ENCODE measurements at regions not wholly inside any gene's neighbourhood (a gene's known extent, or its start where the extent isn't known, plus 50 kb on each side); places are given as distances from the start of the nearest gene placed in this dataset.
A peak's percentile ranks its signal among the peaks of the same experiment; 100 is the strongest.

DNA sequence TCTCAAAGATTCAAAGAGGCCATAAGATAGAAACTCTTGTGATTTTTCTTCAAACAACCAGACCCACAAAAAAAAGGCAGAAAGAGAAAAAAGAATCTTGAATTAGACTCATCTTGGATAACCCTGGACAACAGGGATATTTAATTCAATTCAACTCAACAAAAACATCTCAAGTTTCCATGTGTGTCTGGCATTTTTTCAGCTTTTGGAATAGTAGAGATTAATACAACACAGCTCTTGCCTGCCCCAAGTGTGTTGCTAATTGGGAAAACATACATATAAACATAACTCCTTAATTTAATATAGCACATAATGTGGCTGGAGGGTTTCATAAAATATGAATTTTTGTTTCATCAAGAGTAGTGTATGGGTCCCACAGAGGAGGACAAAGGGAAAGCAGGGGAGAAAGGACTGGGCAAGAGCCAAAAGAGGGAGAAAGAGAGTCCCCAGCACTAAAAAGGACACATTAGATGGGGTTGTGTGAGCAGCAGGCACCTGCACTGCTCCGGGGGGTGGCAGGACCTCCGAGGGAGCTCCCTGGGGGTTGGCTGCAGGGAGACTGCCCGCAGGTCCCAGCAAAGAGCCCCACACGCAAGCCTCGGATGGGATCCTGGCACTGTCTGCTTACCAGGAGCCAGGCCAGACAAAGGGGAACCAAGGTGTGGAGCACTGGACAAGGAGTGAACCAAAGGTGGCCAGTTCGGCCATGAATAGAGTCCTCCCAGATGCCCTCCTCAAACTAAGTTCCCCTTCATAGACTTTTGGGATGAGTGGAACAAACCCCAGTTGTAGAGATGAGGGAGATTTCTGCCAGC lies 65.6 kb upstream of the TMEM72 start:
- Mint-ChIP-seq H3K4me1 (no peaks in the 10 kb centered on the region), H3K27me3 (ENCODE audit: insufficient read depth, low read depth) (peaks cover 4% of the 10 kb centered on the region), H3K9me3 (peaks cover 10% of the 10 kb centered on the region), H3K4me3 (no peak overlapping the region), H3K36me3 (no peaks in the 10 kb centered on the region), H3K27ac (no peak overlapping the region)
- no peak for DNase-seq (ENCODE audit: low spot score)
- no peaks in the 10 kb centered on the region for H3K36me3 ChIP-seq
- peak overlapping the region; percentile 6 for H3K4me2 ChIP-seq
- H3K27me3 ChIP-seq, result no peaks in the 10 kb centered on the region
- no peak overlapping the region for H3K9ac ChIP-seq
- H3K4me1 ChIP-seq, result no peaks in the 10 kb centered on the region
- no peak overlapping the region for H2AFZ ChIP-seq (replicated peaks)
- no peaks in the 10 kb centered on the region for H3K79me2 ChIP-seq (ENCODE audit: low read depth)
- no peak overlapping the region for H3K4me3 ChIP-seq
- H3K27ac ChIP-seq, result no peak overlapping the region
- H4K20me1 ChIP-seq (ENCODE audit: low read depth), result no peaks in the 10 kb centered on the region
- H3F3A ChIP-seq (ENCODE audit: low read depth), result no peaks in the 10 kb centered on the region
- H3K9me3 ChIP-seq (ENCODE audit: low read depth), result no peaks in the 10 kb centered on the region
- TF ChIP-seq EZH2phosphoT487 (IDR thresholded peaks at IDR 0.05), result no peak
- TF ChIP-seq CTCF (IDR thresholded peaks at IDR 0.05), result no peak
- no peak for TF ChIP-seq EZH2 (IDR thresholded peaks at IDR 0.05)

GRCh38 chr10:44847110-44847509 lies 64.0 kb upstream of the TMEM72 start:
- H3K9me3 Mint-ChIP-seq, result peaks cover 10% of the 10 kb centered on the region
- no peak overlapping the region for H3K27ac ChIP-seq
- DNase-seq (ENCODE audit: low spot score), result no peak

DNA sequence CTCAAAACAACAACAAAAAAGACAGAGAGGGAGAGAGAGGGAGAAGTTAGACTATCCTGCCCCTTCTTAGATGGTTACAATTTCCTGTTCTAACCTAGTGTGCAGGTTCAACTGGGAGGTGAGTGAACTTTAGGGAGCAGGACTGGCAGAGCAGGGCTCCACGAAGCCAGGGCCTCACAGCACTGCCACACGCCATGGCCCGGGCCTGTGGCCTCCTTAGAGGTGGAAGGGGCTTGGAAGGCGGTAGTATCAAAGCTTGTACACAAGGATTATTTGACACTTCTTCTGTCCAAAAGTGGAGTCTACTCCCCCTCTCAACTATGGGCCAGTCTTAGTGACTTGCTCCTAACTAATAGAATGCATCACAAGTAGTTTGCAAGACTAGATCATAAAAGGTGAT lies 62.9 kb upstream of the TMEM72 start:
- H3K4me2 ChIP-seq, result no peak overlapping the region
- peaks cover 10% of the 10 kb centered on the region for H3K9me3 Mint-ChIP-seq
- H3K4me3 Mint-ChIP-seq, result no peak overlapping the region
- DNase-seq (ENCODE audit: low spot score), result no peak
- H3K9ac ChIP-seq, result no peak overlapping the region
- H2AFZ ChIP-seq (replicated peaks), result no peak overlapping the region
- H3K27me3 Mint-ChIP-seq (ENCODE audit: insufficient read depth, low read depth), result peaks cover 4% of the 10 kb centered on the region
- no peaks in the 10 kb centered on the region for H3K4me1 Mint-ChIP-seq
- no peaks in the 10 kb centered on the region for H3F3A ChIP-seq (ENCODE audit: low read depth)
- H3K4me1 ChIP-seq, result no peaks in the 10 kb centered on the region
- TF ChIP-seq EZH2 (IDR thresholded peaks at IDR 0.05) (no peak), EZH2phosphoT487 (IDR thresholded peaks at IDR 0.05) (no peak), CTCF (IDR thresholded peaks at IDR 0.05) (no peak)
- no peaks in the 10 kb centered on the region for H3K36me3 ChIP-seq
- H4K20me1 ChIP-seq (ENCODE audit: low read depth), result no peaks in the 10 kb centered on the region
- H3K4me3 ChIP-seq, result no peak overlapping the region
- H3K27ac Mint-ChIP-seq, result no peak overlapping the region
- H3K9me3 ChIP-seq (ENCODE audit: low read depth), result no peaks in the 10 kb centered on the region
- no peaks in the 10 kb centered on the region for H3K27me3 ChIP-seq
- H3K36me3 Mint-ChIP-seq, result no peaks in the 10 kb centered on the region
- H3K27ac ChIP-seq, result no peak overlapping the region
- no peaks in the 10 kb centered on the region for H3K79me2 ChIP-seq (ENCODE audit: low read depth)

More at GRCh38 chr10:44847110-44847509, 64.0 kb upstream of the TMEM72 start:
- no peaks in the 10 kb centered on the region for H3K36me3 Mint-ChIP-seq
- Histone ChIP-seq H3K27me3 (no peaks in the 10 kb centered on the region), H4K20me1 (ENCODE audit: low read depth) (no peaks in the 10 kb centered on the region), H2AFZ (replicated peaks) (no peak overlapping the region), H3K4me1 (no peaks in the 10 kb centered on the region), H3K9me3 (ENCODE audit: low read depth) (no peaks in the 10 kb centered on the region), H3F3A (ENCODE audit: low read depth) (no peaks in the 10 kb centered on the region), H3K9ac (no peak overlapping the region), H3K36me3 (no peaks in the 10 kb centered on the region), H3K79me2 (ENCODE audit: low read depth) (no peaks in the 10 kb centered on the region), H3K4me2 (no peak overlapping the region), H3K4me3 (no peak overlapping the region)
- TF ChIP-seq CTCF (IDR thresholded peaks at IDR 0.05) (no peak), EZH2 (IDR thresholded peaks at IDR 0.05) (no peak)
- peaks cover 4% of the 10 kb centered on the region for H3K27me3 Mint-ChIP-seq (ENCODE audit: insufficient read depth, low read depth)
- H3K4me1 Mint-ChIP-seq, result no peaks in the 10 kb centered on the region
- H3K27ac Mint-ChIP-seq, result no peak overlapping the region
- no peak overlapping the region for H3K4me3 Mint-ChIP-seq
